Heart left ventricle (tissue), 16 donors: ENCODE measurements at regions not wholly inside any gene's neighbourhood (a gene's known extent, or its start where the extent isn't known, plus 50 kb on each side); places are given as distances from the start of the nearest gene placed in this dataset.

ENCODE experiments used
- ATAC-seq, 4 donors: fragments of 200-7000 bp; cut with Tn5 transposase; one replicate each; pipeline ENCODE4 v1.9.1; 2020 to 2022; ENCODE audit warnings: moderate library complexity in 4 of 4, mild to moderate bottlenecking in 3 of 4, moderate number of reproducible peaks in 1 of 4
- DNase-seq, 5 donors: peaks; one replicate each; pipeline ENCODE4 v3.0.0-alpha.2; 2020
- H3K27ac ChIP-seq, 12 donors: fragments of 200-600 bp; sonication (generic) in 4 of 12; one replicate each; pipeline versions ENCODE4 v1.5.0 to v1.8.0; 2016 to 2022; ENCODE audit warnings: mild to moderate bottlenecking in 2 of 12
- H3K27me3 ChIP-seq, 9 donors: fragments of 200-600 bp; sonication (generic) in 2 of 9; one replicate each; pipeline versions ENCODE4 v1.5.1 to v1.8.0; 2016 to 2022; ENCODE audit warnings: mild to moderate bottlenecking in 3 of 9
- H3K36me3 ChIP-seq, 9 donors: fragments of 200-600 bp; sonication (generic) in 2 of 9; one replicate each; pipeline versions ENCODE4 v1.5.0 to v1.8.0; 2018 to 2022; ENCODE audit warnings: mild to moderate bottlenecking in 2 of 9
- H3K4me1 ChIP-seq, 12 donors: fragments of 200-600 bp; sonication (generic) in 4 of 12; one replicate each; pipeline versions ENCODE4 v1.5.0 to v1.8.0; 2016 to 2022; ENCODE audit warnings: mild to moderate bottlenecking in 3 of 12
- H3K4me3 ChIP-seq, 12 donors: fragments of 200-600 bp; sonication (generic) in 4 of 12; one replicate each; pipeline versions ENCODE4 v1.5.0 to v1.8.0; 2017 to 2022; ENCODE audit warnings: mild to moderate bottlenecking in 9 of 12, moderate library complexity in 4 of 12
- H3K9me3 ChIP-seq, 12 donors: fragments of 200-600 bp; sonication (generic) in 4 of 12; one replicate each; pipeline versions ENCODE4 v1.5.0 to v1.8.0; 2016 to 2022; ENCODE audit warnings: mild to moderate bottlenecking in 1 of 12
- CTCF ChIP-seq, 12 donors: fragments of 200-600 bp; sonication (generic) in 4 of 12; IDR thresholded peaks; one replicate each; pipeline versions ENCODE4 v1.5.0 to v1.8.0; 2018 to 2022; ENCODE audit warnings: antibody characterized with exemption in 12 of 12, mild to moderate bottlenecking in 5 of 12
- POLR2A ChIP-seq, 2 donors: fragments of 450-650 bp; IDR thresholded peaks; one replicate each; pipeline ENCODE4 v1.6.1; 2017; ENCODE audit warnings: antibody characterized with exemption in 2 of 2, mild to moderate bottlenecking in 2 of 2, moderate library complexity in 2 of 2
- WGBS, 4 donors: extraction: QIAGEN DNeasy Blood & Tissue Kit in 2 of 4; methylation state at CpG; one replicate each; pipeline versions ENCODE4 v1.1.5 to v1.1.7; 2013 to 2018; 5-methylcytosine and 5-hydroxymethylcytosine counted together
- intact Hi-C, 10 donors: fragments of 100-400 bp; cut with DNase I; formaldehyde crosslinking; loops; one replicate each; pipeline versions ENCODE4 v1.11.1 to v1.14.2; 2022
- donor health status: ischemic (EF 13 %, LVEDD 7.1; RV severe dilation, severe dysfunction).
- donor health status: healthy with polysubstance abuse.
- donor health status: DM: no; HTN: yes; CAD: no.
- donor health status: DM: no; HTN: no; CAD: no.
- donor health status: ischemic (EF 25% LVEDD 6.9; RV normal size, moderate dysfunction).
- donor health status: ischemic (EF 25% LVEDD 5.7; RV mildly dilated, moderate dysfunction).
- donor health status: healthy.
- donor health status: DM: yes; HTN: yes; CAD: no.
- donor health status: ischemic (EF 35%, LVEDD 5.7; RV mildly dilated, moderate dysfunction).
- donor health status: nonischemic (EF 11% LVEDD 7.7; RV severe dilation, severe dysfunction).
- donor health status: DM: yes; HTN: yes; CAD: no.
- donor health status: PGD.
- donor health status: ischemic (EF 29% LVEDD 5.4; RV normal size, mild dysfunction).
- donor health status: nonischemic (EF 23%, LVEDD 6.1; RV moderate dilation, normal function).

- intact Hi-C loops = no loop called here
- ATAC-seq = no peak
- Histone ChIP-seq H3K4me3 (no peak overlapping the region), H3K27me3 (no peaks in the 10 kb centered on the region), H3K4me1 (no peaks in the 10 kb centered on the region), H3K27ac (no peak overlapping the region), H3K9me3 (no peaks in the 10 kb centered on the region), H3K36me3 (no peaks in the 10 kb centered on the region)
- DNase-seq = no peak
- 89 to 95% (median 94%) methylated on average over 5 of the region's 5 CpGs for WGBS, 4 donors
- no peak for TF ChIP-seq CTCF (IDR thresholded peaks at IDR 0.05)
- TF ChIP-seq POLR2A (IDR thresholded peaks at IDR 0.05) = no peak
Observed at GRCh38 chr3:70752051-70752450, 439.6 kb upstream of the MDFIC2 start.

GRCh38 chr3:70749122-70749521 lies 436.7 kb upstream of the MDFIC2 start:
- Histone ChIP-seq H3K4me1 (no peaks in the 10 kb centered on the region), H3K36me3 (no peaks in the 10 kb centered on the region), H3K27me3 (no peaks in the 10 kb centered on the region), H3K4me3 (no peak overlapping the region), H3K27ac (no peak overlapping the region), H3K9me3 (no peaks in the 10 kb centered on the region)
- intact Hi-C loops = no loop called here
- no peak for ATAC-seq
- no peak for DNase-seq
- 48 to 60% (median 57%) methylated on average over 4 of the region's 4 CpGs for WGBS, 4 donors
- TF ChIP-seq CTCF (IDR thresholded peaks at IDR 0.05) (no peak), POLR2A (IDR thresholded peaks at IDR 0.05) (no peak)

GRCh38 chr3:70748593-70748992 lies 436.2 kb upstream of the MDFIC2 start:
- ATAC-seq = no peak
- intact Hi-C loops = no loop called here
- Histone ChIP-seq H3K4me1 (no peaks in the 10 kb centered on the region), H3K36me3 (no peaks in the 10 kb centered on the region), H3K27me3 (no peaks in the 10 kb centered on the region), H3K9me3 (no peaks in the 10 kb centered on the region), H3K27ac (no peak overlapping the region), H3K4me3 (no peak overlapping the region)
- WGBS, 4 donors = 84 to 90% (median 86%) methylated on average over 5 of the region's 5 CpGs
- no peak for TF ChIP-seq POLR2A (IDR thresholded peaks at IDR 0.05)
- TF ChIP-seq CTCF (IDR thresholded peaks at IDR 0.05) = no peak
- DNase-seq = no peak

- TF ChIP-seq POLR2A (IDR thresholded peaks at IDR 0.05) (no peak), CTCF (IDR thresholded peaks at IDR 0.05) (no peak)
- WGBS, 4 donors = 70 to 74% (median 71%) methylated on average over 4 of the region's 4 CpGs
- Histone ChIP-seq H3K9me3 (no peaks in the 10 kb centered on the region), H3K4me3 (no peak overlapping the region), H3K4me1 (no peaks in the 10 kb centered on the region), H3K27ac (no peak overlapping the region), H3K36me3 (no peaks in the 10 kb centered on the region), H3K27me3 (no peaks in the 10 kb centered on the region)
- DNase-seq (no peak), ATAC-seq (no peak)
- intact Hi-C loops = no loop called here
Observed at GRCh38 chr3:70747847-70748246, 435.4 kb upstream of the MDFIC2 start.
